T-helper 1 cell treated with Interleukin-12 subunit alpha and Interleukin-12 subunit beta and Interleukin-4 antibody, amounts not matched to agents 30 ng/mL and 1 ng/mL, for 36 hours (primary cell): ENCODE measurements at regions not wholly inside any gene's neighbourhood (a gene's known extent, or its start where the extent isn't known, plus 50 kb on each side); places are given as distances from the start of the nearest gene placed in this dataset.
"Not testable (repeated sequence)": the region's sequence is repeated elsewhere in the genome, so short reads cannot be mapped to it uniquely, and the experiment has no call there.

ENCODE experiments used
- intact Hi-C: fragments of 100-400 bp; cut with micrococcal nuclease; formaldehyde crosslinking; loops from one replicate; pipeline ENCODE4 v1.15.1; 2024

DNA sequence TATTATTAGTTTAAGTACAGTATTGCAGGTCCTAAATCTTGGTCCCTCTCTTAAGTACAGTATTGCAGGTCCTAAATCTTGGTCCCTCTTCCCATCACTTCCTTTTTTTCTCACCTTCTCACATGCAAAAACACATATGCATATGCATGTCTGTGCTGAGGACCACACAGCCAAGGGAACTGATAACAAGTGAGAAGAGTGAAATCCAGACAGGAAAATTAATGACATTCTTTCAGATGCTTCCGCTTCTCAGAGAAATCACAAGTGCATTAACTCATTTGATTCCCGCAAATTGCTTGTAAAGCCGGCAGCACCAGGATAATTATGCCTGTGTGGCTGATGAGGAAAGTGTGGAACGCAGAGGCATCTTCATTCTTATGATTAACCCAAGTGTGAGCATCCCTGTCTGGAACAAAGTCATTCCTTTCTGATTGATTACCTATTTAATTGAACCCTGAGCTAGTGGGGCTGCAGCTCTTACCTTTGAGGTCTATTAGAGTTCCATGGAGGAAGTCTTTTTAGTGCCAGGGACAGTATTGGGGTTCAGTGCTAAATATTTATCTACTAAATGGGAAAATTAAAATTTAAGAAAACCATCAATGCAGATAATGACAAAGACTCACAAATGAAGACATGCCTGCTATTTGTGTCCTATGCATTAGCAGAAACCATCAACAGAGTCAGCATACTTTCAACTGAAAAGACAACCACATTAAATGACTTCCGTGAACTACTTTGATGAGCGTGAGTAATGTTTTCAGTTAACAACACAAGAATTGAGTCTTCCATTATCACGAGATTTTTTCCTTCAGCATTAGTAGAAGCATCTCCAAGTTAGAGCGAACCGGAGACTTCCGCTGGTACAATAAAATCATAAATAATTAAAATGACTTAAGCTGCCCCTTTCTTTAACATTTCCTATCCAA, 220.4 kb upstream of the SLC35G4 start:
- intact Hi-C loops = no loop called here

DNA sequence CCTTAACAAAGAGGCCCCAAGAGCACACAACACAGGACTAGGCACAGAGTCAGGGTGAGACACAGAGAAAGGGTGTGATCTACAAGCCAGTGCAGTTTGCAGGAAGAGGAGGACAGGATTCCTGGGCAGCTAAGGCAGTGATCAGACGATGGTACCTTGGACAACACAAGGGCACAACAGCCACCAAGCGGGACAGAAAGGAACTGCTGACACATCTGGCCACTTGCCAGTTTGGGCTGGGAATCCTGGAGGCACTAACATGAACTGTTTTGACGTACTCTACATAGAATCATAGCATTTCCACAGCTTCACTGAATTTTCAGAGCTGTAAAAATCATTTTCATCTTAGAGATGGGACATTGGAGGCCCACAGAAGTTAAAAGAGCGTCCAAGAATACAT, 221.5 kb upstream of the SLC35G4 start:
- intact Hi-C loops = no loop called here

- intact Hi-C loops = no loop called here
Measured at GRCh38 chr18:11383381-11383780, 226.0 kb upstream of the SLC35G4 start.

GRCh38 chr18:11380968-11381367, 228.4 kb upstream of the SLC35G4 start:
- intact Hi-C loops = no loop called here

DNA sequence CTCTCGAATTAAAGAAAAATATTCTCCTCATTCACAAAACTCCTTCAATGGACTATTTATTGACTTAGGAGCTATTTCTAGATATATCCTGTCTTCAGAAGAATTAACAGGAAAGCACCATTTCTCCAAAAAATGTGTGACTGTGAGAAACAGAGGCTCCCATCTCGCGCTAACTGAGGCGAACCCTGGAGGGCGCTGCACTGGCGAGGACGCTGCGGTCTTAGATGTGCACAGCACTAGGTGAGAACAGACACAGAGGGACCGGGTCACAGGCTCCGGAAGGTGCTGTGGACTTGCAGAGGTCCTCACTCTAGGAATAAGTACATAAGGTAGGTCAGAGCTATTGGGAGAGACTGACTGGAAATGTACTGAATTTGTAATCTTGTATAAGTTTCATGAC, 229.7 kb upstream of the SLC35G4 start:
- intact Hi-C loops = no loop called here

DNA sequence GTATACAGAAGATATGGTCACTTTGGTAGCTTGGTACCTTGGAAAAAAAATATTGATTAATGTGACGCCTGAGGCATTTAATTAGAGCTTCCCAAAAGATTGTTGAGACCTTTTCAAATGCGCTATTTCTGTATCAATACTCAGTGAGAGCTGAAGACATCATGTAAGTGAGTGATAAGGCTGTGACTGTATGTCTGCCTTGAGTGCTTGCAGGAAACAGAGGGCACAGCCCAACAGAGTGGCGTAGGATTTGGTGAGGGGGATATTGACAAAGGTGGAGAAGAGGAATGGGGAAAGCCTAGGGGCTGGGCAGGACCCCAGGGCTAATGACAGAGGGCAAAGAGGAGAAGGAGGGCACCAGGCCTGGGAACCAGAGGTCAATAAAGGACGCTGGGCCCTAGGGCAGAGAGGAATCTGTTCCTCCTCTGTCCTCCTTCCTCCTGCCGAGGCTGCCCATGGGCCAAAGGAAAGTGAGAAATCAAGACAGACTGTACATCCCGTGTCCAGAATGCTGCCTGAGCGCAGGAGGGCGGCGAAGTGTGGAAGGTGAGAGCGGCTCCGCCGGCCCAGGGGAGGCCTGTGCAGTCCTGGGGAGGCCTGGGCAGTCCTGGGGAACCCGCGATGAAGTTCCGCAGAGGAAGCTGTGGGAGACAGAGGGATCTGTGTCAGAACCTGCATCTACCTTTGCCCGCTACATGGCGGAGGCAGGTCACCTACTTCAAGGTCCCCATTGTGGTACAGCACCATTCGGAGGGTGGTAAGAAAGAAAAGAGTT, 228.6 kb upstream of the PIEZO2 start:
- intact Hi-C loops = no loop called here

- intact Hi-C loops = no loop called here
Measured at GRCh38 chr18:11372163-11372562, 222.8 kb upstream of the PIEZO2 start.

GRCh38 chr18:11369556-11369955, 220.2 kb upstream of the PIEZO2 start:
- intact Hi-C loops = no loop called here

DNA sequence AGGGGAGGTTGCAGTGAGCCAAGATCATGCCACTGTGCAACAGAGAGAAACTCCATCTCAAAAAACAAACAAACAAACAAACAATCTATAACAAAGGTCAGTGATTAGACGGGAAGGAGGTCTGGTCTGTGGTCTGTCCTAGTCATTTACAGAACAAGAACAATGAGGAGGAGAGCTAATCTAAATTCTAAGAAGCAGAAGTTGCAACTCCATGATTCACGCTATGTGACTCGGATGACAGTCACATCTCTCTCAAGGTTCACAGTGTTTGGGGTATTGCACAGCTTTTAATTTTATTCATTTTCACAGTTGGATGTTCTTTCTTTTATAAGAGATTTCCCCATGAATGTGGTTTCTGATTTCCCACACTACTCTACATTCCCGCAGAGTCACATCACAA, 218.7 kb upstream of the PIEZO2 start:
- intact Hi-C loops = no loop called here

DNA sequence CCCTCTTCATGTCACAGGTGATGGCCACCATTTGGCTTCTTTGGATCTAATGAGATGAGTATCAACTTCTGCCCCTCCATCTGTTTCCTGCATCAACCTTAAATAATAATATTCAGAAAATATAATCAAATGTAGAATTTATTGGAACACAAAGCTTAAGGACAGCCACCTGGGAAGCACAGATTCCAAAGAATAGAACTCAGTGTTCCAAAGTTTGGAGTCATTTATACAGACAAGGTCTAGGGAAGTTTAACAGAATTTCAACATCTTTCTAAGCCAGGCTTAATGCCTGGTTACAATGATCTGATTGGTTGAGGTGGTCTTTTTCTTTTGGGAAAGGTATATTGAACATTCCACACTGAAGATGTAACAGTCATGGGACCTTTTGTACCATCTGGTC, 218.0 kb upstream of the PIEZO2 start:
- intact Hi-C loops = no loop called here

DNA sequence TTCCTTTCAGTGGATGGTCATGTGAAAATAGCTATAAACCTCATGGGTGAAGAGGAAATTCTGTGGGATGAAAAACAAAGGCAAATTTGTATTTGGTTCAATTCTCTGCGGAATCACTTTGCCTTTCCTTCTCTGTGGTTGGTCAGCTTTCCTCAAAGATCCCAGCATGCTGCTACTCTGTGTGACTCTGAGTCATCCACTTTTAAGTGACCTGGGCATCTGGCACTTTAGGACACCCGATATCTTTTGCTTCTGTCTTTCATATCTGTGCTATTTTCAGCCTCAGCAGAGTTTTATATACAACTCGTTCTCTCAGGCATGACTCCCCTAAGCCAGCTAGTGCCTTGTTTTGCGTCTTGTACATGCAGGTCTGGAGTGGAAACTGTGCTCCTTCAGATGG, 217.0 kb upstream of the PIEZO2 start:
- intact Hi-C loops = no loop called here

DNA sequence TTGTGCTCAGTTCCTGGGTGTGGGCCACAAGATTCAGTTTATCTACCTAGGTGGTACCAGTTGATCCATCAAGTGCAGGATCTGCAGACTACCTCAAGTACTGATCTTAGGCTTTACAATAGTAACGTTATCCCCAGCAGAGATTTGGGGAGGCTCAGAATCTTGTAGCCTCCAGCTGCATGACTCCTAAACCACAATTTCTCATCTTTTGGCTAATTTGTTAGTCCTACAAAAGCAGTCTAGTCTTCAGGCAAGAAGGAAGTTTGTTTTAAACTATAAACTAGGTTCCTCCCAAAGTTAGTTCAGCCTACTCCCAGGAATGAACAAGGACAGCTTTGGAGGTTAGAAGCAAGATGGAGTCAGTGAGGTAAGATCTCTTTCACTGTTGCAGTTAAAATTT, 213.5 kb upstream of the PIEZO2 start:
- intact Hi-C loops = no loop called here

- intact Hi-C loops = not testable (repeated sequence)
Measured at GRCh38 chr18:11361862-11362261, 212.5 kb upstream of the PIEZO2 start.

GRCh38 chr18:11357678-11358077, 208.3 kb upstream of the PIEZO2 start:
- intact Hi-C loops = no loop called here

- intact Hi-C loops = not testable (repeated sequence)
Measured at GRCh38 chr18:11344576-11344975, 195.2 kb upstream of the PIEZO2 start.

- intact Hi-C loops = no loop called here
Measured at GRCh38 chr18:11343096-11343495, 193.7 kb upstream of the PIEZO2 start.

- intact Hi-C loops = not testable (repeated sequence)
Measured at GRCh38 chr18:11342115-11342514, 192.7 kb upstream of the PIEZO2 start.

DNA sequence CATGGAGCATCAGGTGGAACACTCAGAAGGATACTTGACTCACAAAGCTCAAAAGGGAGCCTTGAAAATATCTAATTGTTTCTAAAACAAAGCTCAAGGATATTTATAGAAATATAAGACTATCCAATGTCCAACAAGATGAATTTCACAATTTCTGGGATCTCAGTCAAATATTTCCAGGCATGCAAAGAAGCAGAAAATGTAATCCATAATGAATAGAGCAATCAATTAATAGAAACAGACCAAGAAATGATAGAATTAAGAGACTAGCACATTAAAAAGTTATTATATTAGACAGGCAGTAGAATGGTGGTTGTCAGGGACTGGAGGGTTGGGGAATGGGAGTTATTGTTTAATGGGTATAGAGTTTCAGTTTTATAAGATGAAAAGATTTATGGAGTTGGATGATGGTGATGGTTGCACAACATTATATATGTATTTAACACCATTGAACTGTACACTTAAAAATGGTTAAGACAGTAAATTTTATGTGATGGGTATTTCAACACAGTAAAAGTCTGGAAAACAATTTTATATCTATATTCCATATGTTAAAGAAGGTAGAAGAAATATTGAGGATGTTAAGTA, 189.9 kb upstream of the PIEZO2 start:
- intact Hi-C loops = no loop called here

- intact Hi-C loops = no loop called here
Measured at GRCh38 chr18:11336241-11336640, 186.9 kb upstream of the PIEZO2 start.

GRCh38 chr18:11327391-11328009, 178.1 kb upstream of the PIEZO2 start:
- intact Hi-C loops = no loop called here

- intact Hi-C loops = no loop called here
Measured at GRCh38 chr18:11324956-11325882, 175.8 kb upstream of the PIEZO2 start.
